HUES64 (cell line): ENCODE measurements at regions not wholly inside any gene's neighbourhood (a gene's known extent, or its start where the extent isn't known, plus 50 kb on each side); places are given as distances from the start of the nearest gene placed in this dataset.

Source experiments
- H3K27ac ChIP-seq: 2 replicates; pipeline ENCODE4 v1.7.0; 2013; ENCODE audit warnings: low read depth, low read length, inconsistent platforms
- H3K27me3 ChIP-seq: 2 replicates; pipeline ENCODE4 v1.6.1; 2013; ENCODE audit warnings: mild to moderate bottlenecking, low read length; ENCODE audit not compliant: insufficient read depth
- H3K36me3 ChIP-seq: 2 replicates; pipeline ENCODE4 v1.6.1; 2013; ENCODE audit warnings: mild to moderate bottlenecking, low read length; ENCODE audit not compliant: insufficient read depth
- H3K4me1 ChIP-seq: 2 replicates; pipeline ENCODE4 v1.6.1; 2013; ENCODE audit warnings: mild to moderate bottlenecking, low read length, moderate library complexity; ENCODE audit not compliant: insufficient read depth
- H3K4me3 ChIP-seq: 2 replicates; pipeline ENCODE4 v1.5.1; 2013; ENCODE audit warnings: mild to moderate bottlenecking, low read length, moderate library complexity
- H3K9ac ChIP-seq: 2 replicates; pipeline ENCODE4 v1.6.1; 2013; ENCODE audit warnings: mild to moderate bottlenecking, low read depth, low read length
- H3K9me3 ChIP-seq: 2 replicates; pipeline ENCODE4 v1.6.1; 2013; ENCODE audit warnings: low read depth, low read length; ENCODE audit not compliant: insufficient read depth
- WGBS: fragments of 150-250, 120-280 bp; methylation state at CpG from one replicate; pipeline ENCODE4 v1.1.7; 2013; ENCODE audit warnings: missing lambda C conversion rate; 5-methylcytosine and 5-hydroxymethylcytosine counted together

DNA sequence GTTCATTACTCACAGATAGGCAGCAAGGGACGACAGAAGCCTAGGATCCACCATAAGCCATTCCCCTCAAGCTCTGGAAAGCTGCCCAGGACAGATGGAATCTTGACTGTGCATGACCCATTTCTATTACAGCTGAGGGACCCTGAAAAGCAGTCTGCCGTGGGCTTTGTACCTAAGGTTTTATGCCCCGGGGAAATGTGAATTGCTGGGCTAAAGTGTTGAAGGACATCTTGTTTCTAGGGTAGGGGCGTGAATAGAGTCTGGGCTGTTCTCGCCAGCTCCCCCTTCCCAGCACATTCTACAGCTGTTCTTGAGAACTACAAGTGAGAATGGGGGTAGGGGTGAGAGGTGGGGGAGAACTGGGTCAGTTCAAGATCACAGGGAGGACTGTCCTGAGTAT, 53.6 kb upstream of the TMTC4 start:
- no peaks in the 10 kb centered on the region for H3K9me3 ChIP-seq
- H3K9ac ChIP-seq, result no peak overlapping the region
- H3K27me3 ChIP-seq, result no peaks in the 10 kb centered on the region
- H3K4me1 ChIP-seq, result no peaks in the 10 kb centered on the region
- no peak overlapping the region for H3K27ac ChIP-seq
- H3K36me3 ChIP-seq, result no peaks in the 10 kb centered on the region
- WGBS, result 91% methylated on average over 5 of the region's 5 CpGs
- H3K4me3 ChIP-seq, result no peak overlapping the region

DNA sequence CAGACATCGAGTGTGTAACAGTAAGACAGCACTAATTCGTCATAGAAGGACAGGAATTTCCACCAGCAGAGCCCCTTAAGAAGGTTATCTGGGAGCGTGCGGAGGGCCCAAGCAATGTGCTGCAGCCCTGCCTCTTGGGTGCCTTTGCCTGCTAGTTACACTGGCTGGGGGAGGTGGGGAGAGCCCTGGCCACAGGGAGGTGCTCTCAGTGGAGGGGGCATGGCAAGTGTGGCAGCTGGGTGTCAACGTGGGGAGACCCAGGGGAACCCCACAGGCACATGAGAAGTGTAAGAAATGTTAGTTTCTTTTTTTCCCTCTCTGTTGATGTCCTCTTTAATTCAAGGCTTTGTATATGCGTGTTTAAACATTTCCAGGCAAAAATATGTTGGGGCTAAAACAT, 50.9 kb upstream of the TMTC4 start:
- Histone ChIP-seq H3K9me3 (no peaks in the 10 kb centered on the region), H3K36me3 (no peaks in the 10 kb centered on the region), H3K27me3 (no peaks in the 10 kb centered on the region), H3K9ac (no peak overlapping the region), H3K4me1 (no peaks in the 10 kb centered on the region), H3K4me3 (no peak overlapping the region), H3K27ac (no peak overlapping the region)
- 89% methylated on average over 6 of the region's 6 CpGs for WGBS

GRCh38 chr13:100724568-100724967, 50.0 kb upstream of the TMTC4 start:
- H3K4me3 ChIP-seq, result no peak overlapping the region
- no peak overlapping the region for H3K9ac ChIP-seq
- no peaks in the 10 kb centered on the region for H3K9me3 ChIP-seq
- WGBS, result 95% methylated on average over 4 of the region's 4 CpGs
- H3K36me3 ChIP-seq, result no peaks in the 10 kb centered on the region
- H3K27me3 ChIP-seq, result no peaks in the 10 kb centered on the region
- H3K4me1 ChIP-seq, result no peaks in the 10 kb centered on the region
- no peak overlapping the region for H3K27ac ChIP-seq
